Stimulated activated CD4-positive, alpha-beta T cell treated with anti-CD3 and anti-CD28 coated beads, Interleukin-2, amount 100 ng/mL, for 4 hours (primary cell): ENCODE measurements at regions not wholly inside any gene's neighbourhood (a gene's known extent, or its start where the extent isn't known, plus 50 kb on each side); places are given as distances from the start of the nearest gene placed in this dataset.

Experiments
- DNase-seq: peaks from one replicate; pipeline ENCODE4 v3.0.0-alpha.2; 2020; ENCODE audit warnings: low read depth

DNA sequence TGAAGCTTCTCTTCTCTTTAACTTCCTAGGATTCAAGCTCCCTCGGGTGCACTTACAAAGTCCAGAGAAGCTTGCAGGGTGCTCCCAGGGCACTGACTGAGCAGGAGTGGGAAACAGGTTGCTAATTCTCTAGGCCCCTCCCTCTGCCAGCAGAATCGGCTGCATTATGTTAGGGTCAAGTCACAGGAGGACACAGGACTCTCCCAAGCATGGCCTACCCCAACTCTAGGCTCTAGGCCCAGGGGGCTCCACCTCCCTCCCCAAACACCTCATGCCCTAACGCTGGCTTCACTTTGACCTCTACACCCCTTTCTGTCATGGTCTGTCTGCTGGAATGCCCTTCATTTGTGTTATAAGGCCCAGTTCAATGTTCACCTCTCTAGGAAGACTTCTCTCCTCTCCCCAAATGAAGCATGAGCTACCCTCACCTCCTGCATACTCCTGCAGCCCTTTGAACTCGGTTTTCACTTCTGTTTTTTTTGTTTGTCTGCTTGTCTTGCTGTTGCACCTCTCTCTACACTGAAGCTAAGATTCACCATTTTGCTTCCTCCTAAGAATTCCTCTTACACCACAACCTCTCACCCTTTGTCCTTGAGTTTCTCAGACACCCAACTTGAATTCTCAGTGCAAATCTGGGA is 521.8 kb upstream of the ID2 start:
- DNase-seq: no peak

DNA sequence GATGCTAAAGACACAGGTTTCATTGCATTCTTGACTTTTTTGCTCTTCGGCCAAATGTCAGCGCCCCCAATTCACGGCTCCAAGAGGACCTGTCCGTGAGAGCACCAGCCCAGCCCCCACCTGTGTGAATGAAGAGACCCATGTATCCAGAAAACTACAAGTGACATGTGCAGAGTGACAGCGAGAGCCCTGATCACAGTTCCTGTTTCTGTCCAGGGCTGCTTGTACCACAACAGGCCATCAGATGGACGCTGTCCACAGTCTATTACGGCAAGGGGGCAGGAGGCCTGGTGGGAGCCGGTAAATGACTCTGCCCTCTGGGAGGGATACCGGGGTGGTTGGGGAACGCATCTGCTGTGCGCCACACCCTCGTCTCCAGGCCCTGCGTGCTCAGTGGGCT is 520.9 kb upstream of the ID2 start:
- DNase-seq: no peak

DNA sequence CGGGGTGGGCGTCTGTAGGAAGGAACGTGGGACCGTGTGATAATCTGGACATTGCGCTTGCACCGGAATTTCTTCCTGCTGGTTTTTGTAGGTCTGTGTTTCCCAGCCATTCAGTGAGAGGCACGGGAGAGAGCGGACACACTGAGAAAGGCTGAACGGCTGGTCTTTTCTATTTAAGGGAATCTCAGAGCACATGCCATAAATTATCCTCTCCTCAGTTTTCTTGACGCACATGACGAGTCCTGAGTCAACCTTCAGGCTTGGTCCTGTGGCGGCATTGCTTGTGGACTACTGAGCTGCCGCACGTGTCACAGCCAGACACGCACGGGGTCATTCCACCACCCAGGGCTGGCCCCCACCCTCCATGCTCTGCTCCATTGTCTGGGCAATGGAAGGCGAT is 519.3 kb upstream of the ID2 start:
- DNase-seq: no peak

DNA sequence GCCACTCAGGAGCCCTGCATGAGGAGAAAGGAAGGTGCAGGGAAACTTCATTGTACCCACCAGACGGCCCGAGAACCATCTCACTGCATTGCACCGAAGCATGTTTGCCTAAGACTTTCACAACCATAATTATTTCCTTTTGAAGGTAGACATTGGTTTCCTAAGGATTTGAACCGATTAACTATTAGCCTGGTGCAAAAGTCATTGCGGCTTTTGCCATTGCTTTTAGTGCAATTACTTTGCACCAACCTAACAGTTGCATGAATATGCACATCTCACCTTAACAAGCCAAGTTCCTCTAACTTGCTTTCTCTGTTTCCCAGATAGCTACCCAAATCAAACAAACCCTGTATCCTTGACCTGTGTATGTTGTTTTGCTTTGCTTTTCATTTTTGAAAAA is 516.3 kb upstream of the ID2 start:
- no peak for DNase-seq

GRCh38 chr2:8168022-8168717 is 513.7 kb upstream of the ID2 start:
- no peak for DNase-seq

- DNase-seq: no peak
These were observed 512.9 kb upstream of the ID2 start for GRCh38 chr2:8168876-8169424.

DNA sequence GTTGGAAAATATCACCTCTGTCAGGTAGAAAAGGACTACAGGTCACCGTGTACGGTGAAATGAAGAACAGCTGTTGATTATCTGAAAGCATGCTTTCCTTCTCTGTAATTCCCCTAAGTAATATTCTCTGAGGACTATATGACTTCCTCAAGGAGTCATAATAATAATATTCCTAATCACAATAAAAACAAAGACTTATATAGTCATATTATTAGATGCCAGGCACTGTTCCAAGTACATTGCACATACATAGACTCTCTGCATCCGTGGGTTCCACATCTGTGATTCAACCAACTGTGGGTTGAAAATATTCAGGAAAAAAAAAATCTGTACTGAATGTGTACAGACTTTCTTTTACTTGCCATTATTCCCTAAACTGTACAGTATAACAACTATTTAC is 512.4 kb upstream of the ID2 start:
- no peak for DNase-seq

GRCh38 chr2:8170552-8171327 is 511.1 kb upstream of the ID2 start:
- no peak for DNase-seq

GRCh38 chr2:8171608-8172007 is 510.2 kb upstream of the ID2 start:
- no peak for DNase-seq

DNA sequence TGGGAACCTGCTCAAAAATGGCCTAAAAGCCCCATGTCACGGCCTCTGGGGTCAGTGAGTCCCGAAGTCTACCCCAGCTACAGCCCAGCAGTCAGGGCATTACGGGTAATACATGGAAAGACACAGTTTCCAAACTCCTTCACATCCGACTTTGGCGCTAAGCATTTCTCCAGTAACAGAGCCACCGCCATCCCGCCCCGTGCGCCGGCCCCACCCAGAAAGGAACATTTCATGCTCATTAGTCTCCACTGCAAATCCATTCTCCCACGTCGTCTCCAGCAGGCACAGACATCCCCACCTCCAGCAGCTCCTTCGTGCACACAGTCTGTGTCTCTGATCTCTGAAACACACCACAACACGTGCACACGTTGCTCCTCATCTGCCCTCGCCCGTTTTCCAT is 509.2 kb upstream of the ID2 start:
- DNase-seq: no peak

- DNase-seq: no peak
These were observed 507.1 kb upstream of the ID2 start for GRCh38 chr2:8174641-8175257.

- DNase-seq: no peak
These were observed 505.0 kb upstream of the ID2 start for GRCh38 chr2:8176887-8177286.

GRCh38 chr2:8177566-8177965 is 504.3 kb upstream of the ID2 start:
- DNase-seq: no peak

DNA sequence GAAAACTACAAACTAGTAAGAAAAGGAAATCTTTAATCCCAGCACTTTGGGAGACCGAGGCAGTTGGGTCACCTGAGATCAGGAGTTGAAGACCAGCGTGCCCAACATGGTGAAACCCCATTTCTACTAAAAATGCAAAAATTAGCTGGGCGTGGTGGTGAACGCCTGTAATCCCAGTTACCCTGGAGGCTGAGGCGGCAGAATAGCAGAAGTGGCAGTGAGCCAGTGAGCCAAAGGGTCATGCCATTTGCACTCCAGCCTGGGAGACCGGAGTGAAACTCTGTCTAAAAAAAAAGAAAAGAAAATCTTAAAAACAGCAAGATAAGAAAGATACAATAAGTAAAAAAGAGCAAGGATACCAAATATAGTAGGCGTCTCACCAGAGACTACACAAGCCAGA is 502.9 kb upstream of the ID2 start:
- no peak for DNase-seq

GRCh38 chr2:8189316-8189715 is 492.5 kb upstream of the ID2 start:
- no peak for DNase-seq

DNA sequence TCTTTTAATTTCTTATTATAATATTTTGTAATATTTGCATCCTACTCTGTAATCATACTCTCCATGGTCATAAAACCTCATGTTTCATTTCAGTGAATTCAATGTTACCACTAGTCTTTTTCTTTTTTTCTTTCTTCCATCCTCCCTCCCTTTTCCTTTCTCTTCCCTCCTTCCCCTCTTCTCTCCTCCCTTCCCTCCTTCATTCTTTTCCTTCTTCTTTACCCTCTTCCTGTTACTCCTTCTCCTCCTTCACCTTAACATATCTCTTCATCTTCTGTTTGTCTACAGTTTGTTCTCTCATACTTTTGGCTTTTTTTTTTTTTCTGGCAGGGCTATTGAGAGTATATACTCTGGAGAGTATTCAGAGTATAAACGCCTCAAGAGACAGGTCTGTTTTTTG is 491.6 kb upstream of the ID2 start:
- DNase-seq: no peak

GRCh38 chr2:8191427-8191826 is 490.4 kb upstream of the ID2 start:
- DNase-seq: no peak

- DNase-seq: no peak
These were observed 488.7 kb upstream of the ID2 start for GRCh38 chr2:8193146-8193545.

GRCh38 chr2:8193686-8194615 is 487.9 kb upstream of the ID2 start:
- no peak for DNase-seq

GRCh38 chr2:8195784-8196183 is 486.1 kb upstream of the ID2 start:
- no peak for DNase-seq

DNA sequence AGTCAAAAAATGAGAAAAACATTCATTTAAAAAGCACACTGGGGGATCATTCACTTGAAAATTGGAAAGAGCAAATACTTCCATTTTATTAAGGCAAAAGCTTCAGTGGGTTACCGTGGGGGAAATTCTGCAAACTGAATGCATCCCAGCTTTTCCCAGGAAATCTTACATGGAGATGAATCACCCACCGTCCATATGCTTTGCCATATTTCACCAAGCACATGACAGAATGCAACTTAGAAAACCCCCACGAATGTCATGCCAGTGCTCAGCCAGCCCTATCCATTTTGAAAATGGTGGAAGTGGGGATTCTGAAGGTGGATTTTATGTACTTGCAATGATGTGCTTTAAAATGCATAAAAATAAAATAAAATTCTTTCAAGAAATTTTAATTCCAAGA is 485.5 kb upstream of the ID2 start:
- DNase-seq: no peak

DNA sequence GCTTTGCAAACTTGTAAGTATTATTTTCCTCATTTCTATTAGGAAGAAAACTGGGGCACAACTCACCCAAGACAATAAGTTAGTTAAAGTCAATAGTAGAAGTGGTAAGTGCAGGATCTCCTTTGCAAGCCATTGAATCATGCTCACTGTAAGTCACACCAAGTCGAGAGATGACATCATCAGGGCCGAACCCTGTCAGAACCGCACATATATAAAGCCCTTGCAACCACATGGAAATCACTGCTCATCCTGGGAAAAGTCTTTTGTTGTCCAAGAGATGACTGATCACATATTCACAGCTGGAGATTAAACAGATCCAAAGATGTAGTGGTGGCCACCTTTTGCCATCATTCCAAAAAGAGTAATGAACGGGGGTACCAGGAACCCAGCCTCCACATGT is 484.8 kb upstream of the ID2 start:
- DNase-seq: no peak
